ENCODE measurements at regions not wholly inside any gene's neighbourhood (a gene's known extent, or its start where the extent isn't known, plus 50 kb on each side); places are given as distances from the start of the nearest gene placed in this dataset.

- peaks cover 25% of the 10 kb centered on the region for H3K27me3 Mint-ChIP-seq (ENCODE audit: low read depth)
- peaks cover 4% of the 10 kb centered on the region for H3K9me3 Mint-ChIP-seq (ENCODE audit: low read depth)
- H3K4me3 Mint-ChIP-seq (ENCODE audit: unreplicated experiment) = no peak overlapping the region
- H3K4me1 Mint-ChIP-seq (ENCODE audit: low read depth) = peaks cover 6% of the 10 kb centered on the region
- DNase-seq (ENCODE audit: low spot score) = no peak
- no peak for TF ChIP-seq CTCF (IDR thresholded peaks at IDR 0.05)
- H3K36me3 Mint-ChIP-seq (ENCODE audit: low read depth) = no peaks in the 10 kb centered on the region
- no peak overlapping the region for H3K27ac Mint-ChIP-seq (ENCODE audit: unreplicated experiment)
Measured at GRCh38 chr20:1757606-1758512, 100.3 kb upstream of the SIRPG start.

- no peak for TF ChIP-seq CTCF (IDR thresholded peaks at IDR 0.05)
- Mint-ChIP-seq H3K4me1 (ENCODE audit: low read depth) (peaks cover 6% of the 10 kb centered on the region), H3K27me3 (ENCODE audit: low read depth) (peaks cover 33% of the 10 kb centered on the region), H3K4me3 (ENCODE audit: unreplicated experiment) (no peak overlapping the region), H3K27ac (ENCODE audit: unreplicated experiment) (no peak overlapping the region), H3K36me3 (ENCODE audit: low read depth) (peaks cover 1% of the 10 kb centered on the region), H3K9me3 (ENCODE audit: low read depth) (peaks cover 12% of the 10 kb centered on the region)
- no peak for DNase-seq (ENCODE audit: low spot score)
Measured at GRCh38 chr20:1757072-1757471, 99.5 kb upstream of the SIRPG start.

GRCh38 chr20:1754749-1755148 lies 97.2 kb upstream of the SIRPG start:
- H3K4me3 Mint-ChIP-seq (ENCODE audit: unreplicated experiment) = no peak overlapping the region
- peaks cover 41% of the 10 kb centered on the region for H3K27me3 Mint-ChIP-seq (ENCODE audit: low read depth)

GRCh38 chr20:1754306-1754705 lies 96.7 kb upstream of the SIRPG start:
- no peak for DNase-seq (ENCODE audit: low spot score)
- no peak overlapping the region for H3K4me3 Mint-ChIP-seq (ENCODE audit: unreplicated experiment)
- H3K27ac Mint-ChIP-seq (ENCODE audit: unreplicated experiment) = no peak overlapping the region
- peaks cover 1% of the 10 kb centered on the region for H3K36me3 Mint-ChIP-seq (ENCODE audit: low read depth)
- peaks cover 41% of the 10 kb centered on the region for H3K27me3 Mint-ChIP-seq (ENCODE audit: low read depth)
- H3K9me3 Mint-ChIP-seq (ENCODE audit: low read depth) = peaks cover 19% of the 10 kb centered on the region
- no peaks in the 10 kb centered on the region for H3K4me1 Mint-ChIP-seq (ENCODE audit: low read depth)
- no peak for TF ChIP-seq CTCF (IDR thresholded peaks at IDR 0.05)

More at GRCh38 chr20:1754749-1755148, 97.2 kb upstream of the SIRPG start:
- TF ChIP-seq CTCF (IDR thresholded peaks at IDR 0.05) = no peak
- H3K36me3 Mint-ChIP-seq (ENCODE audit: low read depth) = peaks cover 1% of the 10 kb centered on the region
- H3K9me3 Mint-ChIP-seq (ENCODE audit: low read depth) = peaks cover 19% of the 10 kb centered on the region
- no peak for DNase-seq (ENCODE audit: low spot score)
- no peaks in the 10 kb centered on the region for H3K4me1 Mint-ChIP-seq (ENCODE audit: low read depth)
- no peak overlapping the region for H3K27ac Mint-ChIP-seq (ENCODE audit: unreplicated experiment)

- no peak for DNase-seq (ENCODE audit: low spot score)
- no peak overlapping the region for H3K27ac Mint-ChIP-seq (ENCODE audit: unreplicated experiment)
- peaks cover 1% of the 10 kb centered on the region for H3K36me3 Mint-ChIP-seq (ENCODE audit: low read depth)
- no peak for TF ChIP-seq CTCF (IDR thresholded peaks at IDR 0.05)
- no peaks in the 10 kb centered on the region for H3K4me1 Mint-ChIP-seq (ENCODE audit: low read depth)
- no peak overlapping the region for H3K4me3 Mint-ChIP-seq (ENCODE audit: unreplicated experiment)
- H3K27me3 Mint-ChIP-seq (ENCODE audit: low read depth) = peaks cover 45% of the 10 kb centered on the region
- H3K9me3 Mint-ChIP-seq (ENCODE audit: low read depth) = peaks cover 19% of the 10 kb centered on the region
Measured at GRCh38 chr20:1752045-1752444, 94.5 kb upstream of the SIRPG start.

Data from chondrocyte (in vitro differentiated cells).